ENCODE measurements at regions not wholly inside any gene's neighbourhood (a gene's known extent, or its start where the extent isn't known, plus 50 kb on each side); places are given as distances from the start of the nearest gene placed in this dataset.

GRCh38 chrX:117768861-117769604, 347.6 kb downstream of the KLHL13 start:
- no peak for TF ChIP-seq EZH2 (IDR thresholded peaks at IDR 0.05; ENCODE audit: borderline replicate concordance, low read depth, low read length, poor library complexity, severe bottlenecking)
- no peak for TF ChIP-seq CTCF (conservative IDR thresholded peaks at IDR 0.05; ENCODE audit: low read depth, low read length)
- no TSS peak for BruUV-seq (replicated peaks)
- ChIA-PET POLR2A (ENCODE audit: low non-redundant PET) (no interaction called here), CTCF (no interaction called here)
- intact Hi-C loops (cut with micrococcal nuclease; ENCODE audit: unreplicated experiment), result no loop called here
- DNase-seq (ENCODE audit: low spot score), result no peak
- Histone ChIP-seq H3K4me3 (ENCODE audit: low read depth, low read length, poor library complexity, severe bottlenecking) (no peak overlapping the region), H3K36me3 (ENCODE audit: insufficient read depth, low read length, poor library complexity, severe bottlenecking) (no peaks in the 10 kb centered on the region), H3K9me3 (ENCODE audit: low read depth, low read length, poor library complexity, severe bottlenecking) (no peaks in the 10 kb centered on the region), H3K27me3 (replicated peaks; ENCODE audit: insufficient read depth, low read depth, low read length, poor library complexity) (no peaks in the 10 kb centered on the region), H3K4me1 (ENCODE audit: insufficient read depth, low read length, poor library complexity, severe bottlenecking) (no peaks in the 10 kb centered on the region), H3K27ac (ENCODE audit: low read depth, low read length, poor library complexity, severe bottlenecking) (no peak overlapping the region)

GRCh38 chrX:117765211-117765610, 351.4 kb downstream of the KLHL13 start:
- no TSS peak for BruUV-seq (replicated peaks)
- no peaks in the 10 kb centered on the region for H3K9me3 ChIP-seq (ENCODE audit: low read depth, low read length, poor library complexity, severe bottlenecking)
- intact Hi-C loops (cut with micrococcal nuclease; ENCODE audit: unreplicated experiment), result no loop called here
- no peak overlapping the region for H3K4me3 ChIP-seq (ENCODE audit: low read depth, low read length, poor library complexity, severe bottlenecking)
- ChIA-PET CTCF (interaction anchor here (0.6 kb wide), 1 partner anchor 22 kb away, joined by 3 read pairs; no protein-coding TSS in a partner anchor), POLR2A (ENCODE audit: low non-redundant PET) (interaction anchor here (0.6 kb wide), 1 partner anchor 515 kb away, joined by 6 read pairs; no protein-coding TSS in a partner anchor)
- no peaks in the 10 kb centered on the region for H3K36me3 ChIP-seq (ENCODE audit: insufficient read depth, low read length, poor library complexity, severe bottlenecking)
- H3K27me3 ChIP-seq (replicated peaks; ENCODE audit: insufficient read depth, low read depth, low read length, poor library complexity), result no peaks in the 10 kb centered on the region
- no peaks in the 10 kb centered on the region for H3K4me1 ChIP-seq (ENCODE audit: insufficient read depth, low read length, poor library complexity, severe bottlenecking)
- no peak overlapping the region for H3K27ac ChIP-seq (ENCODE audit: low read depth, low read length, poor library complexity, severe bottlenecking)
- no peak for DNase-seq (ENCODE audit: low spot score)
- TF ChIP-seq CTCF (conservative IDR thresholded peaks at IDR 0.05; ENCODE audit: low read depth, low read length) (no peak), EZH2 (IDR thresholded peaks at IDR 0.05; ENCODE audit: borderline replicate concordance, low read depth, low read length, poor library complexity, severe bottlenecking) (no peak)

GRCh38 chrX:117752745-117753144, 363.9 kb downstream of the KLHL13 start:
- CTCF ChIA-PET, result no interaction called here

More at GRCh38 chrX:117752745-117753144, 363.9 kb downstream of the KLHL13 start:
- TF ChIP-seq CTCF (conservative IDR thresholded peaks at IDR 0.05; ENCODE audit: low read depth, low read length) (no peak), EZH2 (IDR thresholded peaks at IDR 0.05; ENCODE audit: borderline replicate concordance, low read depth, low read length, poor library complexity, severe bottlenecking) (no peak)
- Histone ChIP-seq H3K27ac (ENCODE audit: low read depth, low read length, poor library complexity, severe bottlenecking) (no peak overlapping the region), H3K9me3 (ENCODE audit: low read depth, low read length, poor library complexity, severe bottlenecking) (no peaks in the 10 kb centered on the region), H3K27me3 (replicated peaks; ENCODE audit: insufficient read depth, low read depth, low read length, poor library complexity) (no peaks in the 10 kb centered on the region), H3K36me3 (ENCODE audit: insufficient read depth, low read length, poor library complexity, severe bottlenecking) (no peaks in the 10 kb centered on the region), H3K4me3 (ENCODE audit: low read depth, low read length, poor library complexity, severe bottlenecking) (no peak overlapping the region), H3K4me1 (ENCODE audit: insufficient read depth, low read length, poor library complexity, severe bottlenecking) (no peaks in the 10 kb centered on the region)
- no peak for DNase-seq (ENCODE audit: low spot score)
- POLR2A ChIA-PET (ENCODE audit: low non-redundant PET), result interaction anchor here (0.6 kb wide), 1 partner anchor 802 kb away, joined by 3 read pairs; no protein-coding TSS in a partner anchor
- intact Hi-C loops (cut with micrococcal nuclease; ENCODE audit: unreplicated experiment), result no loop called here
- no TSS peak for BruUV-seq (replicated peaks)

All from A673 (cell line).